GM19043 (cell line): ENCODE measurements at regions not wholly inside any gene's neighbourhood (a gene's known extent, or its start where the extent isn't known, plus 50 kb on each side); places are given as distances from the start of the nearest gene placed in this dataset.

Experiments
- ATAC-seq: cut with Tn5 transposase; IDR thresholded peaks from one replicate; pipeline ENCODE4 v1.9.1; 2021; ENCODE audit warnings: low read depth; ENCODE audit not compliant: unreplicated experiment

DNA sequence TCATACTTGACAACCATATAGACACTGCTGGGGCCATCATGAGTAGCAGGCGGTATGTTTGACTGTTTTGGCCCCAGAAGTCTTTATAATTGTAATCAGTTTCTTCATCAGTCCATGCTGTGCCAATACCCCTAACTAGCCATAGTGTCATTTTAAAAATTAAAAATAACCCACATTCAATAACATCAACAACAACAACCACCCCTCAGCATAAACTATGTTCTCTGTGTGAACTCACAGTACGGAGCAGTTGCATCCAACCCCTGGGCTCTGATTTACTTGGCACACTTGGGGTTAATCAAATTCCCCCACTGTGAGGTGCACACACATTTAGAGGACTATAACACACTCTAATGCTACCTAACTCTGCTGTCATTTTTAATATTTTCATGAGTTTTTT, 553.7 kb downstream of the USP25 start:
- no peak for ATAC-seq

GRCh38 chr21:16285605-16286126, 555.9 kb downstream of the USP25 start:
- no peak for ATAC-seq

- no peak for ATAC-seq
Observed at GRCh38 chr21:16287046-16287445, 557.3 kb downstream of the USP25 start.

DNA sequence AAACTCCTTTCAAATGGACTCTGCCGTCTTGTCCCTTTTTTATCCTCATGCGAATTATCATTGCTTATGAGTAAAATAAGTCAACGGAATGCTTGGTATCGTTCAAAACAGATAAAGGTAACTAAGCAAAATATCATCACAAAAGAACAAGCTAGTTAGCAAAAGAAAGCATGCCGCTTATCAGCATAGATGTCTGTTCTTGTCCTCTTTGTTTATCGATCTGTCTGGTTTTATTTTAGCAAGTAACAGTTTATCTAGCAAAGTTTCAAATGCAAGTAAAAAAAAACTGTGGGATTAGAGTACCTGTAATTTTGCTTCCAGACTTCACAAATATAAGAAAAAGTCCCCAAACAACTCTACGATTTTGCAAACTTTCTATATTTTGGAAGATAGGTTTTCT, 561.5 kb downstream of the USP25 start:
- ATAC-seq = no peak

GRCh38 chr21:16294128-16294527, 564.3 kb downstream of the USP25 start:
- no peak for ATAC-seq

GRCh38 chr21:16302851-16303282, 573.1 kb downstream of the USP25 start:
- ATAC-seq = no peak

- no peak for ATAC-seq
Observed at GRCh38 chr21:16304174-16305095, 574.7 kb downstream of the USP25 start.

GRCh38 chr21:16305686-16306085, 575.9 kb downstream of the USP25 start:
- ATAC-seq = no peak

DNA sequence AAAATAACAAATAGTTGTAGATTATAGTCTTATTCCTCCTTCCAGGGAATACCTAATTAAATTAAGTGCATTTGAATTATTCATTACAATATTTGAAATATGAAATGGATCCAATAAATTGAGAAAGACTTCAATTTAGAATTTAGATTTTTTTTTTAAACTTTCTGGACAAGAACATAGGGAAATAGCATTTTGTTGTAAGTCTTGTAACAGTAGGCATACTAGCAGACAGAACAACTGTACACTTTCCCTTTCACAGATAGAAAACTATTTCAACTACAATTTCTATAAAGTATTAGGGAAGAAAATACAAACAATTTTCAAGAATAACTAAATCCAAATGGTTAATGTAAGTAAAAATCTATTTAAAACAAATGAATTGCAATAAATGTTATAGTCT, 577.5 kb downstream of the USP25 start:
- no peak for ATAC-seq

DNA sequence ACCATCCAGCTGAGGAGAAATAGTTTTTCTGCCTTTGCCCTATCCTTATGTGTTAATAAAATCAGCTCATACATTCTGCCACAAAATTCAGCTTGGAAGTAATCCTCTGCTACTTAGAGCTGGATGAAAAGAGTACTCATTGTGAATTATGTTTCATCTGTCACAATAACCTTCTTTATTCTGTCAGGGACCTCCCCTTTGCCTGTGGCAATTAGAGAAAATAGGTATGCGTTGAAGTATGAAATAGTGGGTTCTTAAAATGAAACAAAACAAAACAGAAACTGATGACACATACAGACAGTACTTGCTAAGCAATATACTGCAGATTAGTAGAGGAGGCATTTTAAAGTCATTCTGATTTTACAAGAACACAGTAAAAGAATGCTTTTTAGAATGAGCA, 578.5 kb downstream of the USP25 start:
- peak; percentile 55 for ATAC-seq

GRCh38 chr21:16309250-16309971, 579.6 kb downstream of the USP25 start:
- ATAC-seq = no peak

- ATAC-seq = no peak
Observed at GRCh38 chr21:16310176-16310575, 580.4 kb downstream of the USP25 start.

DNA sequence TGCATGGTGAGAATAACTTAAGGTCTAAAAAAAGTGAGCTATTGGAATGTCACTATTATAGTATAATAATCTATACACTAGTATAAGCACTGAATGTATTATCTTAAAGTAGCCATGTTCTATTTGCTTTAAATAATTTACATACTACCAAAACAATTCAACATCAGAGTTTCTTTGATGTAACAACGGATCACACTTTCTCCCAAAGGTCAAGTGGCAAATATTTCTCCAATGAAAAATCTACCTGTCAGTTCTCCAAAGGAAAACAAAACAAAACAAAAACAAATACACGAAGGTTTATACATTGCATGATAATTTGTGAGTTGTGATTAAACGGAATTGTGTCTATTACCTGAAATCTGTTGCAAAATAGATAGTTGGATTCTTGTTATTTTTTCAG, 581.4 kb downstream of the USP25 start:
- ATAC-seq = no peak

GRCh38 chr21:16312321-16312720, 582.5 kb downstream of the USP25 start:
- ATAC-seq = no peak

DNA sequence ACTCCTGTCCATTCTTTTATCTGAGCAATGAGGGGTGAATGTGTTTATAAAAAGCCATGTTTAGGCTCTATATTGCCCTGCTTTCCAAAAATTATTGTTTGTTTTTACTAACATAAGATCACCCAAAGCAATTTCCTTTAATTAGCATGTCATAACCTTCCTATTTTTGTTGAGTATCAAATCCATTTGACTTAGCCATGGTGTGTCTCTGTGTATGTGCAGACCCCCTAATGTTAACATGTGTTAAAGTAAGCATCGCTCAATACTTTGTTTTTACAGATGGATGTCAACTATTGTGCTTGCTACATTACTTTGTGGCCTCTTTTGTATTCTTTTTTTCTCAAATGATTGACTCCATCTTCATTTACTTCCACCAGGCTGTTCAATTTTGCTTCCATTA, 585.4 kb downstream of the USP25 start:
- no peak for ATAC-seq

DNA sequence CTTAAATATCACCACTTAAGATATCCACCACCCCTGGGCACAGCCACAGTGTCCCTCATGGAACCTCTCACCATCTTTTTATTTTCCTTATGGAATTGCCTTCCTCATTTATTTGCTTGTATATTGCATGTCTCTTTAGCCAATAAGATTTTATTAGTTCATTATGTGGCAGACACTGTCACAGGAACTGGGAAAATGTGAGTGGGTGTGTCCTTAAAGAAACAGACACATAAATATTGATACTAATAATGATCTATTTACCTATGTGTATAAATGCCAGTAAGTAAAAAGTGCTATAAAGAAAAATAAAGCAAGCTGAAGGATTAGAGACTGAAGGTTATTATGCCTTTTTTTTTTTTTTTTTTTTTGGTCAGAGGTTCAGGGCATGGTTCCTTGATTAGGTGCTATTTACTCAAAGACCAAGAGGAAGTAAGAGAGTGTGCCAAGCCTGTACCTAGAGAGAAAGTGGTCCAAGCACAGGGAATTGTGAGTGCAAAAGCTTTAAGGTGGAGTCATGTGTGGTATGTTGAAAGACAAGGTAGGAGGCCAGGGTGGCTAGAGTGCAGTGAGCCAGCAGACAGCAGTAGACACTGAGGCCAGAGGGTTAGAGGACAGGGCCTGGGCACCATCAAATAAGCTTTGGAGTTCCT, 589.0 kb downstream of the USP25 start:
- ATAC-seq = no peak

- ATAC-seq = no peak
Observed at GRCh38 chr21:16320110-16320509, 590.3 kb downstream of the USP25 start.

GRCh38 chr21:16322454-16322853, 592.7 kb downstream of the USP25 start:
- no peak for ATAC-seq

DNA sequence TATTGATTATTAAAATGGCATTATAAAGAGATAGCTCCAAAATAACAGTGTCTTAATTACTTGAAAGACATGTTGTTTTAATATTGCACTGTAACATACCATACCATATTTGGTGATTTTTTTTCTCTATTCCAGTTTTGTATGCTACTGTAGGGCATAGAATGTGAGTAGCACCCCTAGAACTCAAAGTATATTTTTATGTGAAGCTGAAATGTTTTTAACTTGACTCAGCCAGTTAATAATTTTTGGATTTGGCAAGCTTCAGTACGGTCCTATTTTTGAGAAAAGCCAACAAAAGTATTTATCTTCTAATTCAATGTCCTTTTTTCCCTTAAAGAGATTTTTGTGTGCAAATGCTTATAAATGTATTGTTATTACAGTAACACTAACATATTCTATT, 593.8 kb downstream of the USP25 start:
- ATAC-seq = no peak

GRCh38 chr21:16324630-16325029, 594.8 kb downstream of the USP25 start:
- ATAC-seq = no peak
